HepG2 (cell line): ENCODE measurements at regions not wholly inside any gene's neighbourhood (a gene's known extent, or its start where the extent isn't known, plus 50 kb on each side); places are given as distances from the start of the nearest gene placed in this dataset.

Source experiments
- ATAC-seq: fragments of 200-7000 bp; cut with Tn5 transposase; 3 replicates; pipeline ENCODE4 v1.9.1; 2020; ENCODE audit warnings: mild to moderate bottlenecking, moderate library complexity
- BruUV-seq: library from RNA; stranded (reverse); fragments of 400-500 nt; replicated peaks from 2 replicates; lab custom pipeline; 2021; lab: Mats Ljungman, UMichigan
- CTCF ChIA-PET: fragments of 300-600 bp; formaldehyde crosslinking; extraction: SDS; loops from one replicate; lab custom pipeline; 2021; ENCODE audit warnings: low total read pairs, inconsistent platforms, low intra/inter-chr PET ratio; lab: Yijun Ruan, JAX
- POLR2A ChIA-PET: fragments of 350-600 bp; sonication (Branson Sonifier 250); formaldehyde crosslinking; loops from one replicate; lab custom pipeline; 2020; ENCODE audit warnings: antibody characterized with exemption, inconsistent platforms; lab: Yijun Ruan, JAX
- DNase-seq: peaks from one replicate; pipeline ENCODE4 v3.0.0-alpha.2; 2015; ENCODE audit warnings: low spot score
- FAIRE-seq: peaks from 3 replicates; lab custom pipeline; 2011; peaks lifted over from hg19 to GRCh38; lab: Jason Lieb, UNC
- H2AFZ ChIP-seq: one replicate; pipeline ENCODE4 v1.6.1; 2011; ENCODE audit warnings: low read length, inconsistent platforms
- H3K27ac ChIP-seq: fragments of 300-600 bp; 3 replicates; pipeline ENCODE4 v1.8.0; 2011; ENCODE audit warnings: mixed run types, mild to moderate bottlenecking, mixed read lengths, low read length, inconsistent platforms; ENCODE audit not compliant: insufficient read depth; ENCODE audit errors: extremely low read length
- H3K27me3 ChIP-seq, 2 experiments: fragments of 200-600 bp in 1 of 2; 2 replicates in 1 of 2; 3 replicates in 1 of 2; pipeline versions ENCODE4 v1.6.0 to v1.8.0; 2011; ENCODE audit warnings: low read length in 2 of 2, mild to moderate bottlenecking in 2 of 2, moderate library complexity in 2 of 2, inconsistent platforms in 1 of 2; ENCODE audit not compliant: insufficient read depth in 2 of 2, control insufficient read depth in 1 of 2
- H3K36me3 ChIP-seq, 2 experiments: fragments of 200-600 bp in 1 of 2; replicated peaks in 1 of 2; 2 replicates in 1 of 2; 3 replicates in 1 of 2; pipeline versions ENCODE4 v1.5.1 to v1.8.0; 2011; ENCODE audit warnings: low read length in 2 of 2, inconsistent platforms in 1 of 2; ENCODE audit not compliant: insufficient read depth in 2 of 2, control insufficient read depth in 1 of 2
- H3K4me1 ChIP-seq: 2 replicates; pipeline ENCODE4 v1.5.1; 2012; ENCODE audit warnings: low read length, inconsistent platforms; ENCODE audit not compliant: insufficient read depth
- H3K4me2 ChIP-seq: 2 replicates; pipeline ENCODE4 v1.6.0; 2011; ENCODE audit warnings: low read depth, low read length, inconsistent platforms
- H3K4me3 ChIP-seq, 3 experiments: fragments of 200-600 bp in 1 of 3; sonication (generic), shearing (Covaris generic) in 1 of 3; replicated peaks in 1 of 3; 2 replicates each; pipeline ENCODE4 v1.5.1; 2011 to 2016; ENCODE audit warnings: low read length in 3 of 3, inconsistent platforms in 2 of 3, low read depth in 2 of 3, mild to moderate bottlenecking in 2 of 3, control low read depth in 1 of 3, mixed read lengths in 1 of 3; ENCODE audit not compliant: insufficient read depth in 1 of 3
- H3K79me2 ChIP-seq: one replicate; pipeline ENCODE4 v1.6.1; 2011; ENCODE audit warnings: low read length, inconsistent platforms; ENCODE audit not compliant: insufficient read depth
- H3K9ac ChIP-seq: 2 replicates; pipeline ENCODE4 v1.6.0; 2011; ENCODE audit warnings: mild to moderate bottlenecking, low read depth, low read length, inconsistent platforms; ENCODE audit not compliant: insufficient read depth
- H3K9me3 ChIP-seq: 2 replicates; pipeline ENCODE4 v1.5.1; 2012; ENCODE audit warnings: mild to moderate bottlenecking, low read length
- H4K20me1 ChIP-seq: 2 replicates; pipeline ENCODE4 v1.6.0; 2011; ENCODE audit warnings: inconsistent platforms, mild to moderate bottlenecking, low read length, moderate library complexity; ENCODE audit not compliant: insufficient read depth
- AHR ChIP-seq: IDR thresholded peaks from 2 replicates; pipeline ENCODE4 v1.6.1; 2018; ENCODE audit warnings: missing genetic modification reagents, missing compliant biosample characterization
- AKNA ChIP-seq: sonication (generic); formaldehyde crosslinking; IDR thresholded peaks from 2 replicates; pipeline ENCODE4 v1.4.0; 2020; ENCODE audit warnings: missing genetic modification reagents, borderline replicate concordance
- CBX5 ChIP-seq: sonication (generic); formaldehyde crosslinking; IDR thresholded peaks from 2 replicates; pipeline ENCODE4 v1.4.0; 2020; ENCODE audit warnings: missing genetic modification reagents, borderline replicate concordance
- LBX2 ChIP-seq: sonication (generic); formaldehyde crosslinking; IDR thresholded peaks from 2 replicates; pipeline ENCODE4 v1.5.0; 2020; ENCODE audit warnings: missing genetic modification reagents, mild to moderate bottlenecking, borderline replicate concordance
- MAFK ChIP-seq, 2 experiments: IDR thresholded peaks in 1 of 2; conservative IDR thresholded peaks in 1 of 2; 2 replicates each; pipeline ENCODE4 v1.6.1; 2011; ENCODE audit warnings: improper control_type of control experiment in 2 of 2, low read length in 2 of 2
- PBX2 ChIP-seq: IDR thresholded peaks from 2 replicates; pipeline ENCODE4 v1.6.1; 2016; ENCODE audit warnings: control low read depth
- POLR2AphosphoS5 ChIP-seq: IDR thresholded peaks from 2 replicates; pipeline ENCODE4 v1.6.1; 2012; ENCODE audit warnings: low read depth, low read length
- SCMH1 ChIP-seq: sonication (generic); formaldehyde crosslinking; IDR thresholded peaks from 2 replicates; pipeline ENCODE4 v1.9.0; 2021; ENCODE audit warnings: missing genetic modification reagents, mild to moderate bottlenecking, borderline replicate concordance
- ZBTB33 ChIP-seq: sonication (generic); formaldehyde crosslinking; IDR thresholded peaks from 2 replicates; pipeline ENCODE4 v1.4.0; 2020; ENCODE audit warnings: missing genetic modification reagents
- ZNF10 ChIP-seq: sonication (generic); formaldehyde crosslinking; IDR thresholded peaks from 2 replicates; pipeline ENCODE4 v1.4.0; 2020; ENCODE audit warnings: mild to moderate bottlenecking, low read depth, missing genetic modification reagents, borderline replicate concordance
- ZNF432 ChIP-seq: sonication (generic); formaldehyde crosslinking; IDR thresholded peaks from 2 replicates; pipeline ENCODE4 v1.5.0; 2020; ENCODE audit warnings: missing genetic modification reagents, mild to moderate bottlenecking, borderline replicate concordance
- WGBS: methylation state at CpG from one replicate; pipeline ENCODE4 v1.1.6; 2017; ENCODE audit warnings: low lambda C conversion rate; 5-methylcytosine and 5-hydroxymethylcytosine counted together
- in situ Hi-C: cut with HindIII; loops from 2 replicates; pipeline ENCODE4 v1.10.0; 2017; ENCODE audit warnings: low pct_unique_long_range_greater_than_20kb; ENCODE audit not compliant: extremely low pct_ligation_motif_present
- intact Hi-C: fragments of 100-400 bp; cut with micrococcal nuclease; formaldehyde crosslinking; loops from one replicate; pipeline ENCODE4 v1.10.0; 2022; ENCODE audit not compliant: unreplicated experiment

- no peaks in the 10 kb centered on the region for H3K9me3 ChIP-seq
- H3K36me3 ChIP-seq: no peaks in the 10 kb centered on the region
- POLR2A ChIA-PET: no interaction called here
- H3K4me1 ChIP-seq: no peaks in the 10 kb centered on the region
- TF ChIP-seq AKNA (CRISPR knock-in tag): no peak
- TF ChIP-seq ZBTB33 (CRISPR knock-in tag): no peak
- no peak for TF ChIP-seq POLR2AphosphoS5
- TF ChIP-seq PBX2: no peak
- no peak for TF ChIP-seq SCMH1 (CRISPR knock-in tag)
- no peak for TF ChIP-seq ZNF432 (CRISPR knock-in tag)
- TF ChIP-seq LBX2 (CRISPR knock-in tag): no peak
- TF ChIP-seq ZNF10 (CRISPR knock-in tag): no peak
- TF ChIP-seq AHR: no peak
- no peak for TF ChIP-seq MAFK (conservative IDR thresholded peaks at IDR 0.05 in 1 of 2, IDR thresholded peaks at IDR 0.05 in 1 of 2; ENCODE audit: low read length in 2 of 2)
- no peak for TF ChIP-seq CBX5
- DNase-seq (no peak), ATAC-seq (no peak), FAIRE-seq (no peak)
- no peak overlapping the region for H3K4me3 ChIP-seq
- under 1% methylated on average over 3 of the region's 3 CpGs for WGBS
- intact Hi-C loops: no loop called here
- H3K79me2 ChIP-seq: no peaks in the 10 kb centered on the region
- in situ Hi-C loops: no loop called here
- no peak overlapping the region for H2AFZ ChIP-seq
- no peaks in the 10 kb centered on the region; a peak in 2 of 5 replicates for H3K27me3 ChIP-seq
- H3K27ac ChIP-seq: no peak overlapping the region
- H3K9ac ChIP-seq: no peak overlapping the region
- BruUV-seq: no TSS peak
- CTCF ChIA-PET: no interaction called here
- H3K4me2 ChIP-seq: no peak overlapping the region
- no peaks in the 10 kb centered on the region for H4K20me1 ChIP-seq
Observed at GRCh38 chr7:116347151-116347832, 137.0 kb downstream of the TES start.
